ENCODE measurements at regions not wholly inside any gene's neighbourhood (a gene's known extent, or its start where the extent isn't known, plus 50 kb on each side); places are given as distances from the start of the nearest gene placed in this dataset.

- no peak for TF ChIP-seq CTBP1 (IDR thresholded peaks at IDR 0.05; ENCODE audit: borderline replicate concordance)
- TF ChIP-seq L3MBTL2 (conservative IDR thresholded peaks at IDR 0.05): no peak
- TF ChIP-seq TARDBP (IDR thresholded peaks at IDR 0.05): no peak
- TF ChIP-seq ARNT (IDR thresholded peaks at IDR 0.05): no peak
- no peak for TF ChIP-seq HDGF (IDR thresholded peaks at IDR 0.05; ENCODE audit: borderline replicate concordance)
- TF ChIP-seq BHLHE40 (IDR thresholded peaks at IDR 0.05; ENCODE audit: borderline replicate concordance): no peak
- no peak for TF ChIP-seq ELF4 (IDR thresholded peaks at IDR 0.05)
- no peak for TF ChIP-seq NFRKB (IDR thresholded peaks at IDR 0.05)
- TF ChIP-seq SUZ12 (IDR thresholded peaks at IDR 0.05): no peak
- no peak for TF ChIP-seq FOXM1 (IDR thresholded peaks at IDR 0.05; ENCODE audit: borderline replicate concordance)
- TF ChIP-seq ZNF384 (IDR thresholded peaks at IDR 0.05): no peak
- TF ChIP-seq FOXA1 (IDR thresholded peaks at IDR 0.05): no peak
- TF ChIP-seq LEF1 (IDR thresholded peaks at IDR 0.05; ENCODE audit: borderline replicate concordance): no peak
- no peak for TF ChIP-seq PKNOX1 (IDR thresholded peaks at IDR 0.05)
- TF ChIP-seq SP1 (IDR thresholded peaks at IDR 0.05): no peak
- no peak for TF ChIP-seq FOXK2 (IDR thresholded peaks at IDR 0.05)
- ChIA-PET CTCF (no interaction called here), POLR2A (no interaction called here)
- DNase-seq (ENCODE audit: extremely low spot score): no peak
Measured at GRCh38 chr2:216925006-216925405, 65.1 kb upstream of the TNP1 start.

GRCh38 chr2:216923706-216924105, 63.8 kb upstream of the TNP1 start:
- no peak for DNase-seq (ENCODE audit: extremely low spot score)
- TF ChIP-seq NFRKB (IDR thresholded peaks at IDR 0.05): no peak
- no peak for TF ChIP-seq SP1 (IDR thresholded peaks at IDR 0.05)
- TF ChIP-seq ELF4 (IDR thresholded peaks at IDR 0.05): no peak
- TF ChIP-seq CTBP1 (IDR thresholded peaks at IDR 0.05; ENCODE audit: borderline replicate concordance): no peak
- TF ChIP-seq FOXK2 (IDR thresholded peaks at IDR 0.05): no peak
- no peak for TF ChIP-seq FOXA1 (IDR thresholded peaks at IDR 0.05)
- TF ChIP-seq LEF1 (IDR thresholded peaks at IDR 0.05; ENCODE audit: borderline replicate concordance): no peak
- no peak for TF ChIP-seq TARDBP (IDR thresholded peaks at IDR 0.05)
- TF ChIP-seq PKNOX1 (IDR thresholded peaks at IDR 0.05): no peak
- TF ChIP-seq SUZ12 (IDR thresholded peaks at IDR 0.05): no peak
- TF ChIP-seq ZNF384 (IDR thresholded peaks at IDR 0.05): no peak
- no peak for TF ChIP-seq ARNT (IDR thresholded peaks at IDR 0.05)
- no peak for TF ChIP-seq HDGF (IDR thresholded peaks at IDR 0.05; ENCODE audit: borderline replicate concordance)
- TF ChIP-seq L3MBTL2 (conservative IDR thresholded peaks at IDR 0.05): no peak
- no peak for TF ChIP-seq FOXM1 (IDR thresholded peaks at IDR 0.05; ENCODE audit: borderline replicate concordance)
- no peak for TF ChIP-seq BHLHE40 (IDR thresholded peaks at IDR 0.05; ENCODE audit: borderline replicate concordance)
- CTCF ChIA-PET: no interaction called here
- POLR2A ChIA-PET: no interaction called here

- ChIA-PET POLR2A (no interaction called here), CTCF (no interaction called here)
- no peak for TF ChIP-seq L3MBTL2 (conservative IDR thresholded peaks at IDR 0.05)
- no peak for TF ChIP-seq SUZ12 (IDR thresholded peaks at IDR 0.05)
- no peak for TF ChIP-seq ELF4 (IDR thresholded peaks at IDR 0.05)
- TF ChIP-seq FOXA1 (IDR thresholded peaks at IDR 0.05): no peak
- no peak for TF ChIP-seq HDGF (IDR thresholded peaks at IDR 0.05; ENCODE audit: borderline replicate concordance)
- no peak for TF ChIP-seq NFRKB (IDR thresholded peaks at IDR 0.05)
- no peak for TF ChIP-seq TARDBP (IDR thresholded peaks at IDR 0.05)
- TF ChIP-seq LEF1 (IDR thresholded peaks at IDR 0.05; ENCODE audit: borderline replicate concordance): no peak
- TF ChIP-seq FOXM1 (IDR thresholded peaks at IDR 0.05; ENCODE audit: borderline replicate concordance): no peak
- no peak for TF ChIP-seq PKNOX1 (IDR thresholded peaks at IDR 0.05)
- no peak for TF ChIP-seq BHLHE40 (IDR thresholded peaks at IDR 0.05; ENCODE audit: borderline replicate concordance)
- TF ChIP-seq ZNF384 (IDR thresholded peaks at IDR 0.05): no peak
- TF ChIP-seq ARNT (IDR thresholded peaks at IDR 0.05): no peak
- no peak for TF ChIP-seq FOXK2 (IDR thresholded peaks at IDR 0.05)
- no peak for TF ChIP-seq SP1 (IDR thresholded peaks at IDR 0.05)
- no peak for TF ChIP-seq CTBP1 (IDR thresholded peaks at IDR 0.05; ENCODE audit: borderline replicate concordance)
- no peak for DNase-seq (ENCODE audit: extremely low spot score)
Measured at GRCh38 chr2:216922175-216922780, 62.4 kb upstream of the TNP1 start.

- ChIA-PET POLR2A (no interaction called here), CTCF (no interaction called here)
- DNase-seq (ENCODE audit: extremely low spot score): no peak
- no peak for TF ChIP-seq NFRKB (IDR thresholded peaks at IDR 0.05)
- no peak for TF ChIP-seq TARDBP (IDR thresholded peaks at IDR 0.05)
- TF ChIP-seq LEF1 (IDR thresholded peaks at IDR 0.05; ENCODE audit: borderline replicate concordance): no peak
- TF ChIP-seq PKNOX1 (IDR thresholded peaks at IDR 0.05): no peak
- TF ChIP-seq CTBP1 (IDR thresholded peaks at IDR 0.05; ENCODE audit: borderline replicate concordance): no peak
- no peak for TF ChIP-seq HDGF (IDR thresholded peaks at IDR 0.05; ENCODE audit: borderline replicate concordance)
- no peak for TF ChIP-seq ZNF384 (IDR thresholded peaks at IDR 0.05)
- no peak for TF ChIP-seq BHLHE40 (IDR thresholded peaks at IDR 0.05; ENCODE audit: borderline replicate concordance)
- no peak for TF ChIP-seq FOXK2 (IDR thresholded peaks at IDR 0.05)
- TF ChIP-seq FOXA1 (IDR thresholded peaks at IDR 0.05): no peak
- no peak for TF ChIP-seq SP1 (IDR thresholded peaks at IDR 0.05)
- no peak for TF ChIP-seq L3MBTL2 (conservative IDR thresholded peaks at IDR 0.05)
- TF ChIP-seq FOXM1 (IDR thresholded peaks at IDR 0.05; ENCODE audit: borderline replicate concordance): no peak
Measured at GRCh38 chr2:216920937-216921456, 61.1 kb upstream of the TNP1 start.

Data from HEK293T (cell line).